Erythroblast (primary cell): ENCODE measurements at regions not wholly inside any gene's neighbourhood (a gene's known extent, or its start where the extent isn't known, plus 50 kb on each side); places are given as distances from the start of the nearest gene placed in this dataset.

Experiments
- GATA1 ChIP-seq: IDR thresholded peaks from 2 replicates; pipeline ENCODE4 v1.6.1; 2011; ENCODE audit warnings: low read depth, mild to moderate bottlenecking, control low read depth, low read length, moderate library complexity
- POLR2A ChIP-seq: IDR thresholded peaks from 2 replicates; pipeline ENCODE4 v1.6.1; 2011; ENCODE audit warnings: mild to moderate bottlenecking, low read length

GRCh38 chr16:26386096-26386495 lies 680.6 kb upstream of the C16orf82 start:
- TF ChIP-seq POLR2A, result no peak
- TF ChIP-seq GATA1, result no peak
